NOMO-1 (cell line): ENCODE measurements at regions not wholly inside any gene's neighbourhood (a gene's known extent, or its start where the extent isn't known, plus 50 kb on each side); places are given as distances from the start of the nearest gene placed in this dataset.
A peak's percentile ranks its signal among the peaks of the same experiment; 100 is the strongest.
"Not testable (repeated sequence)": the region's sequence is repeated elsewhere in the genome, so short reads cannot be mapped to it uniquely, and the experiment has no call there.

Source experiments
- DNase-seq, 2 experiments: peaks; one replicate each; lab custom pipeline; 2025; ENCODE audit not compliant: unreplicated experiment in 2 of 2; lab: John Stamatoyannopoulos, UW

- DNase-seq: no peak
Observed at GRCh38 chr9:96067004-96067403, 191.5 kb downstream of the ERCC6L2 start.

- DNase-seq: no peak
Observed at GRCh38 chr9:96065482-96066251, 190.2 kb downstream of the ERCC6L2 start.

GRCh38 chr9:96064826-96065481 lies 189.5 kb downstream of the ERCC6L2 start:
- no peak for DNase-seq

GRCh38 chr9:96062854-96063253 lies 187.4 kb downstream of the ERCC6L2 start:
- DNase-seq: no peak

GRCh38 chr9:96062031-96062430 lies 186.5 kb downstream of the ERCC6L2 start:
- DNase-seq: peak; percentile 70 to 75

DNA sequence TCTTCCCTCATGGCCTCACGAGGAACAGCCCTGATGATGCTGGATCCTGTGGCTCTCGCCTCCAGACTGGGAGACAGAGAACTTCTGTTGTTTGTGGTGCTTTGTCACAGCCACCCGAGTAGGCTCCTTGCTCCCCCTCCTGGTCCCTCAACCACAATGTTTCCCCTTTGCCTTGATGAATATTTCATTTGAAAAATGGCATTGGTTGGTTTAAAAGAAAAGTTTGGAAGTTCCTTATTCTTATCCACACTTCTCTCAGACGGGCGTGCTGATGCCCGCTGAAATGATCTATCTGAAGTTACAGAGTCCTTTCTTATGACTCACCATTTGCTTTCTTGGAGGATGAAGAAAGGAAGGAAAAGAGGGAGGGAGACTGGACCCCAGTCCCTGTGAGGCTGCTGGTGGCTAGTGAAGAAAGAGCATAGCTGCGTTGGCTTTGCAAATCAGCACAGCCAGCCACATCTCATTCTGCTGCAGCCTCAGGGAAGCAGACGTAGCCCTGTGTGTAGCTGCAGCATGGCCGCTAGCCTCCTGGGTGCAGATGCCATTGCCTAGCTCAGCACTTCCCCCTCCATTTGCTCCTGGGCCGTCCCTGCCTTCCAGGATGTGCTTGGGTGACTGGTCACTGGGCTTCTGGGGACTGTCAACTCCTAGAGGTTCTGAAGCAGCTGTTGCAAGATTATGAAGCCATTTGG lies 185.9 kb downstream of the ERCC6L2 start:
- DNase-seq: peak; percentile 51 to 64

GRCh38 chr9:96058218-96058617 lies 182.7 kb downstream of the ERCC6L2 start:
- no peak for DNase-seq

DNA sequence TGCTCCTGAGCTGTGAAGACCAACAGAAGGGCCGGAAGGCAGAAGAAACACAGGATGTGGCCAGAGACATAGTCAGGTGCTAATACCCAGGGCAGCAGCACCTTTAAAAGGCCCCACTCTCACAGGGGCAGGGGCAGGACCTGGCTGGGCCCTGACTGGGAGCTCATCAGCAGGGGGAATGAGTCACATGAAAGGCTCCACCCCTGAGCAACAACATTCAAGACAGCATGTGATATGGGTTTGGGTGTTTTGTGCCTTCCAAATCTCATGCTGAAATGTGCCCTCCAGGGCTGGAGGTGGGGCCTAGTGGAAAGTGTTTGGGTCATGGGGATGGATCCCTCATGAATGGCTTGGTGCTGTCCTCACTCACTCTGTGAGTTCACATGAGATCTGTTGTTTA lies 181.7 kb downstream of the ERCC6L2 start:
- DNase-seq: no peak

- DNase-seq: peak in 1 of 2 experiments; percentile 6
Observed at GRCh38 chr9:96056226-96056625, 180.7 kb downstream of the ERCC6L2 start.

DNA sequence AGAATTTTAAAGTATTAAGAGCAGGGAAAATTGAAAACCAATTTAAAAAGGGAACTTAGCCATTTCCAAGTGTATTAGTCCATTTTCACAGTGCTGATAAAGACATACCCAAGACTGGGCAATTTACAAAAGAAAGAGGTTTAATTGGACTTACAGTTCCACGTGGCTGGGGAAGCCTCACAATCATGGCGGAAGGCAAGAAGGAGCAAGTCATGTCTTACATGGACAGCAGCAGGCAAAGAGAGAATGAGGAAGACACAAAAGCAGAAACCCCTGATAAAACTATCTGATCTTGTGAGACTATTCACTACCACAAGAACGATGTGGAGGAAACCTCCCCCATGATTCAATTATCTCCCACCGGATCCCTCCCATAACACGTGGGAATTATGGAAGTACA lies 178.8 kb downstream of the ERCC6L2 start:
- not testable (repeated sequence) for DNase-seq

GRCh38 chr9:96052686-96053085 lies 177.2 kb downstream of the ERCC6L2 start:
- no peak for DNase-seq

DNA sequence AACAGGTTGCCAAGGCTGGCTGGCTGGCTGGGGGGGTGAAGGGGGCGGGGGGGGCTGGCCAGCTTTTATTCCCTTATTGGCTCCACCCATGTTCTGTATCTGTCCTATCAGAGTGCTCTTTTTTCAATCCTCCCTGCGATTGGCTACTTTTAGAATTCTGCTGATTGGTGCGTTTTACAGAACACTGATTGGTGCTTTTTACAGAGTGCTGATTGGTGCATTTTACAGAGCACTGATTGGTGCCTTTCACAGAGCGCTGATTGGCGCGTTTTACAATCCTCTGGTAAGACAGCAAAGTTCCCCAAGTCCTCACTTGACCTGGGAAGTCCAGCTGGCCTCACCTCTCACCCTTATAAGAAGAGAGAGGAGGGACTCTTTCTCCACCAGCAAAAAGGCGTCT lies 175.9 kb downstream of the ERCC6L2 start:
- DNase-seq: no peak

DNA sequence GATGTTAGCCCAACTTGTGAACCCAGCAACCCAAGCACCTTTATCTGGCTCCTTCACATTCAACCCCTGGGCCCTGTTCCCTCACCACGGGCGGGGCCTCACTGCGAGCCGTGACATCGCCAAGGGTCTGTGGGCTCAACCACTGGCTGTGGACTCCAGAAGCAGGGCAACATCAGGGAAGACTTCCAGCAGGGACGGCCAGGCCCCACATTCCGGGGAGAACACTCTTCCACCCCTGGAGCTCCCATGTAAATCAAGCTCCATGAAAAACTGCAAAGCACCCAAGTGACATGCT lies 175.3 kb downstream of the ERCC6L2 start:
- DNase-seq: no peak

GRCh38 chr9:96050048-96050860 lies 174.8 kb downstream of the ERCC6L2 start:
- no peak for DNase-seq

DNA sequence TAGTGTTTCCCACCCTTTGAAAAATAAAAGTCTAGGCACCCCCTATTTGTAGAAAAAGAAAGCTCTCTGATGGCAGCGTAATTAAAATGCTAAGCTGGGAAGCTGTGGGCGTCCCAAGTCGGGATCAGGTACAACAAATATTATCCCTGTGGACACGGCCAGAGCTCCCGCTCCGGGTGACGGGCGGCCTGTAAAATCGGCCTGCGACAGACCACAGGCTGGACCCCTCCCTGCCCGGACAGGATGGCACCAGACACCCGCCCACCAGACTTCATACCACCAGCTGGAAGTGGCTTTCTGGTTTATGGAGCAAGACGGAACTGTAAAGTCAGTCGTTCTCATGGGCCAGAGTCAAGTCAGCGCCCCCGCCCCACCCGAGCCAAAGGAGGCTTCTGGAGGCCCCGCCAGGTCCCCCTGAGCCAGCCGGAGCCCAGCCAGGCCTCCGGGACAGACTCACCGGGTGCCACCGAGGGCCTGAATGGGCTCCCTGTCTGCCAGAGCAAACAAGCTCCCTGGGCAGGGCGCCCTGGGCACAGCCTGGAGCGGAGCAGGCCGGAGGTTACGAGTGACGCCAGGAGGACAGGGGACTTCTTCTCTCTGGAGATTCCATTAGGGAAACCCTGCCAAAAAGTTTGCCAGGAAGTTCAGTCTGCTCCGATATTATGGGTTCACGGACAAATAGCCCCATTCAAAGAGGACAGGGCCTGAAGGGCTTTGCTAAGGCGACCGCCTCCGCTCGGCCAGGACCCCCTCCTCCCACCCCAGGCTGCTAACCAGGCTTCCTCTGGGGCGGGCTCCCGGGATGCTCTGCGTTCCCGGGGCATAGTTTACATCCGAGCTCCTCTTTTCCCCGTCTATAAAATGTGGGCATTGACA lies 173.7 kb downstream of the ERCC6L2 start:
- DNase-seq: no peak

GRCh38 chr9:96048104-96048955 lies 172.8 kb downstream of the ERCC6L2 start:
- DNase-seq: no peak

GRCh38 chr9:96047741-96048103 lies 172.2 kb downstream of the ERCC6L2 start:
- no peak for DNase-seq

DNA sequence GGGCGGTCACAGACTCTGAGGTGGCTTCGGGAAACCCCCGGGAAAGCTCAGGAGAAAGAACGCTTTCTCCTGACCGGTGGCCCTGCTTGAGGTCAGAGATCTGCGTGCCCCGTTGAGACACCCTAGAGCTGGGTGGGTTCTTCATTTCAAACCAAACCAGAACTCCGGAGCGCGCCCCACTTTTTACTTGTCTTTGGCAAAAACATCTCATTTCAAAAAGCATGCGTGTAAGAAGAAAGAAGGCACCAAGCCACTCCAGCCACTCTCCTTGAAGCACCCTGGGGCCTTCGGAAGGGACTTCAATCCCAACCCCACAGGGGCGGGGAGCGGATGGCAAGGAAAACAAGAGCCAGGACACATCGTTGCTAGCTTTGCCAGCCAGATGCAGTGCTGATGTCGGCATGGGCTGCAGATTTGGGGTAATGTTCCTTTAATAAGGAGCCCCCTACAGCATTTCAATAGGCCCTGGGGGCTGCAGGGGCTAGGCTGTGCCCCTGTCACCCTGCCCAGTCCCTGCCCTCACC lies 171.7 kb downstream of the ERCC6L2 start:
- no peak for DNase-seq

- DNase-seq: no peak
Observed at GRCh38 chr9:96045811-96046210, 170.3 kb downstream of the ERCC6L2 start.
